KMS-11 (cell line): ENCODE measurements at regions not wholly inside any gene's neighbourhood (a gene's known extent, or its start where the extent isn't known, plus 50 kb on each side); places are given as distances from the start of the nearest gene placed in this dataset.

Experiments used
- H2AFZ ChIP-seq: fragments of 200-600 bp; sonication (generic); 2 replicates; pipeline ENCODE4 v1.6.1; 2016; ENCODE audit warnings: antibody characterized with exemption, mixed run types, low read depth
- H3K27ac ChIP-seq: fragments of 200-600 bp; sonication (generic); 2 replicates; pipeline ENCODE4 v1.6.1; 2016; ENCODE audit warnings: mild to moderate bottlenecking, mixed run types
- H3K27me3 ChIP-seq: fragments of 200-600 bp; sonication (generic); 2 replicates; pipeline ENCODE4 v1.6.1; 2017; ENCODE audit warnings: mild to moderate bottlenecking, low read depth, mixed run types, moderate library complexity; ENCODE audit not compliant: insufficient read depth
- H3K36me3 ChIP-seq: fragments of 200-600 bp; sonication (generic); 2 replicates; pipeline ENCODE4 v1.6.1; 2017; ENCODE audit warnings: mild to moderate bottlenecking, mixed run types; ENCODE audit not compliant: insufficient read depth
- H3K4me1 ChIP-seq: fragments of 200-600 bp; sonication (generic); 2 replicates; pipeline ENCODE4 v1.6.1; 2016; ENCODE audit warnings: mild to moderate bottlenecking, low read depth, mixed run types; ENCODE audit not compliant: poor library complexity, severe bottlenecking
- H3K4me2 ChIP-seq: fragments of 200-600 bp; sonication (generic); 2 replicates; pipeline ENCODE4 v1.7.0; 2016; ENCODE audit warnings: mild to moderate bottlenecking, mixed run types
- H3K4me3 ChIP-seq: fragments of 200-600 bp; sonication (generic); IDR thresholded peaks from 2 replicates; pipeline ENCODE4 v1.6.1; 2017; ENCODE audit warnings: low read depth, low read length, mixed read lengths; ENCODE audit not compliant: insufficient read depth
- H3K79me2 ChIP-seq: fragments of 200-600 bp; sonication (generic); 2 replicates; pipeline ENCODE4 v1.6.1; 2016; ENCODE audit warnings: low read depth, mixed run types; ENCODE audit not compliant: insufficient read depth
- H3K9ac ChIP-seq: fragments of 200-600 bp; sonication (generic); 2 replicates; pipeline ENCODE4 v1.6.1; 2016; ENCODE audit warnings: mild to moderate bottlenecking, mixed run types
- H4K20me1 ChIP-seq: fragments of 200-600 bp; sonication (generic); 2 replicates; pipeline ENCODE4 v1.6.1; 2016; ENCODE audit warnings: mild to moderate bottlenecking, mixed run types; ENCODE audit not compliant: insufficient read depth
- TF ChIP-seq, protein P1 (sequence below): fragments of 200-600 bp; sonication (generic); conservative IDR thresholded peaks from 2 replicates; pipeline ENCODE4 v1.6.1; 2017; ENCODE audit warnings: low read depth, mild to moderate bottlenecking, antibody characterized with exemption, low read length, moderate library complexity, mixed read lengths

DNA sequence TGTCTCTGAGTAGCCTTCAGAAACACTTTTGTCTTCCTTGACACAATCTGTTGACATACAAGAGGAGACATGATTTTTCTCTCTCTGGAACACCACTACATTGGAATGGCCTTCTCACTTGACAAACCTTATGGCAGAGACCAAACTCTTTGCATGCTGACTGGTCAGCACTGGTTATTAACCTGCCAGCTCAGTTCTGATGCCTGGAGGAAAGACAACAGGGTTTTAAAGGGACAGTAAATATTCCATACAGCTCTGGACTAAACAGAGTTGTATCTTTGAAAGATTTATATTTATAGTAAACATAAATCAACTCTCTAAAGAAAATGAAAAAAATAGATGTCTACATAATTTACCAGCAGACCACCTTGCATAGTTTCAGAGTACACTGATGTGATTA is 1139.1 kb upstream of the CDH8 start:
- H4K20me1 ChIP-seq, result no peaks in the 10 kb centered on the region
- no peaks in the 10 kb centered on the region for H3K79me2 ChIP-seq
- no peak overlapping the region for H3K4me3 ChIP-seq
- no peak overlapping the region for H2AFZ ChIP-seq
- no peak overlapping the region for H3K27ac ChIP-seq
- no peak overlapping the region for H3K9ac ChIP-seq
- no peaks in the 10 kb centered on the region for H3K36me3 ChIP-seq
- no peaks in the 10 kb centered on the region for H3K27me3 ChIP-seq
- TF ChIP-seq, protein P1, sequence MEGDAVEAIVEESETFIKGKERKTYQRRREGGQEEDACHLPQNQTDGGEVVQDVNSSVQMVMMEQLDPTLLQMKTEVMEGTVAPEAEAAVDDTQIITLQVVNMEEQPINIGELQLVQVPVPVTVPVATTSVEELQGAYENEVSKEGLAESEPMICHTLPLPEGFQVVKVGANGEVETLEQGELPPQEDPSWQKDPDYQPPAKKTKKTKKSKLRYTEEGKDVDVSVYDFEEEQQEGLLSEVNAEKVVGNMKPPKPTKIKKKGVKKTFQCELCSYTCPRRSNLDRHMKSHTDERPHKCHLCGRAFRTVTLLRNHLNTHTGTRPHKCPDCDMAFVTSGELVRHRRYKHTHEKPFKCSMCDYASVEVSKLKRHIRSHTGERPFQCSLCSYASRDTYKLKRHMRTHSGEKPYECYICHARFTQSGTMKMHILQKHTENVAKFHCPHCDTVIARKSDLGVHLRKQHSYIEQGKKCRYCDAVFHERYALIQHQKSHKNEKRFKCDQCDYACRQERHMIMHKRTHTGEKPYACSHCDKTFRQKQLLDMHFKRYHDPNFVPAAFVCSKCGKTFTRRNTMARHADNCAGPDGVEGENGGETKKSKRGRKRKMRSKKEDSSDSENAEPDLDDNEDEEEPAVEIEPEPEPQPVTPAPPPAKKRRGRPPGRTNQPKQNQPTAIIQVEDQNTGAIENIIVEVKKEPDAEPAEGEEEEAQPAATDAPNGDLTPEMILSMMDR, result no peak
- H3K4me1 ChIP-seq, result no peaks in the 10 kb centered on the region
- no peak overlapping the region for H3K4me2 ChIP-seq

DNA sequence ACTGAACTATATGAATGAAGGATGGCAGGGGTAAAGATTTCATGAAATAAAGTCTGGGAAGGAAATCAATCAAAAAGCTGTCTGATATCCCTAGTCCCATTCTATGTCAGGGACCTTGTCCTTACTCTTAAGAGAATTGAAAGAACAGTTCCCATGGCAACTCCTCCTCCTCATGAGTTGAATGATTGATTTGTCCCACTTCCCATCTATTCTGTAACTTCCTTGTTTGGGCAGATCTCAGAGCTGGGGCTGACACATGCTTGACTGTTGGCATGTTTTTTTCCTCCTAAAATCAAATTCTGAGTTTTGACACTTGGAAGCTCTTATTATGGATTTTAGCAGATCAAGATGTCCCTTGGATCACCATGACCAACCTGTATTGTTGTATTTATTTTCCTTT is 1138.6 kb upstream of the CDH8 start:
- no peaks in the 10 kb centered on the region for H3K36me3 ChIP-seq
- no peak overlapping the region for H3K9ac ChIP-seq
- TF ChIP-seq, protein P1, result no peak
- H3K79me2 ChIP-seq, result no peaks in the 10 kb centered on the region
- no peaks in the 10 kb centered on the region for H3K4me1 ChIP-seq
- H3K4me3 ChIP-seq, result no peak overlapping the region
- no peaks in the 10 kb centered on the region for H3K27me3 ChIP-seq
- no peak overlapping the region for H3K4me2 ChIP-seq
- no peak overlapping the region for H2AFZ ChIP-seq
- H4K20me1 ChIP-seq, result no peaks in the 10 kb centered on the region
- H3K27ac ChIP-seq, result no peak overlapping the region

DNA sequence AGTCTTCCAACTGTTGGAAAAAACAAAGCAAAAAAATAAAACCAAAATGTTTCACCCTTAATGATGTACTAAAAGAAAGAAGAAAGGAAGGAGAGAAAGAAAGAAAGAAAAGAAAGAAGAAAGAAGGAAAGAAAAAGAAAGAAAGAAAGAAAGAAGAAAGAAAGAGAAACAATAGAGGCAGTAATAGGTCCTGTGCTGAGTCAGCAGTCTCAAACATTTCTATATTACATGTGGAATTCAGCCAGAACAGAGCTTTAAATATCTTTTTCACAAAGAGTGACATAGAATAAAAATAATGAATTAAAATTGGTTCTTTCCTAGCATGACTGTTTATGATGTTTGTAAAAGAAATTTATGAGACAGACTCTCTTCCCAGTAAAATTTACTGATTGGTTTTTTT is 1135.3 kb upstream of the CDH8 start:
- H4K20me1 ChIP-seq, result no peaks in the 10 kb centered on the region
- H3K27me3 ChIP-seq, result no peaks in the 10 kb centered on the region
- no peak overlapping the region for H2AFZ ChIP-seq
- H3K4me3 ChIP-seq, result no peak overlapping the region
- TF ChIP-seq, protein P1, result no peak
- no peak overlapping the region for H3K4me2 ChIP-seq
- H3K79me2 ChIP-seq, result no peaks in the 10 kb centered on the region
- no peak overlapping the region for H3K27ac ChIP-seq
- H3K9ac ChIP-seq, result no peak overlapping the region
- no peaks in the 10 kb centered on the region for H3K4me1 ChIP-seq
- H3K36me3 ChIP-seq, result no peaks in the 10 kb centered on the region

DNA sequence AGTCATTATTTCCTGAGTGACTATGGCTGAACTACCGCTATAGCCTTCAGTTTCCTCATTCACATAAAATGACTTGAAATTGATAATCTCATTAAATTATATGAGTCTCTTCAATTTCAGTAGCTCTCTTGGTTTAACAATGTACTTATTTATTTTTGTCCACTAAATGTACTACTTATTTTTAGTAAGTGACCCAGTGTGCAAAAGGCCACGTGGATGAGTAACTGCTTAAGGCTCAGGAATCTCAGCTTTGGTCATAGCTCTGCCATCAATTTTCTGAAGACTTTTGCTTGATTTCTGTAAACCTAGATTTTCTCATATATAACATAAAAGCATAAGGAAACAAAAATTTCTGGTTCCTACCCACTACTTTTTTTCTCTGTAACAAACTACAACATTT is 1132.9 kb upstream of the CDH8 start:
- H3K79me2 ChIP-seq, result no peaks in the 10 kb centered on the region
- no peak overlapping the region for H3K27ac ChIP-seq
- H3K4me1 ChIP-seq, result no peaks in the 10 kb centered on the region
- TF ChIP-seq, protein P1, result no peak
- no peak overlapping the region for H3K9ac ChIP-seq
- H3K36me3 ChIP-seq, result no peaks in the 10 kb centered on the region
- no peak overlapping the region for H3K4me2 ChIP-seq
- H2AFZ ChIP-seq, result no peak overlapping the region
- no peak overlapping the region for H3K4me3 ChIP-seq
- no peaks in the 10 kb centered on the region for H3K27me3 ChIP-seq
- H4K20me1 ChIP-seq, result no peaks in the 10 kb centered on the region

DNA sequence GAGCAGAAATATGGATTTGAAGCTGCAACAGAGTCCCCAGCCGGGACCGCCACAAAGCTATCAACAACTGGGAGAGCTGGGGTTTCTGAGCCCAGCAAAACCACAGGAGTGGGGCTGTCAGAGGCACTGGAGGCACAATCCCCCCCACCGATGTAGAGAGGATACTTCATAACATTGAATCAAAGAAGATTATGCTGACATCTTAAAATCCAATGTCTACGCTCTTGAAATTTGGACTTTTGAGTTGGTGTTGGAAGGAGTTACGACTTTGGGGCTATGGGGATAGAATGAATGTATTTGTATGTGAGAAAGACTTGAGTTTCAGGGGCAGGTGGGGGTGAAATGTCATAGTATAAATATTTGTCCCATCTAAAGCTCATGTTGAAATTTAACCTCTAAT is 1121.6 kb upstream of the CDH8 start:
- no peaks in the 10 kb centered on the region for H3K36me3 ChIP-seq
- no peaks in the 10 kb centered on the region for H3K4me1 ChIP-seq
- H3K27me3 ChIP-seq, result no peaks in the 10 kb centered on the region
- no peaks in the 10 kb centered on the region for H4K20me1 ChIP-seq
- no peak overlapping the region for H3K27ac ChIP-seq
- TF ChIP-seq, protein P1, result no peak
- H3K4me3 ChIP-seq, result no peak overlapping the region
- H3K4me2 ChIP-seq, result no peak overlapping the region
- no peaks in the 10 kb centered on the region for H3K79me2 ChIP-seq
- no peak overlapping the region for H2AFZ ChIP-seq
- no peak overlapping the region for H3K9ac ChIP-seq
